Large intestine (tissue), 3 donors: ENCODE measurements at regions not wholly inside any gene's neighbourhood (a gene's known extent, or its start where the extent isn't known, plus 50 kb on each side); places are given as distances from the start of the nearest gene placed in this dataset.

Experiments used
- DNase-seq, 2 donors: peaks; one replicate each; pipeline versions ENCODE4 v3.0.0 to v3.0.0-alpha.2; 2013
- H3K27ac ChIP-seq: one replicate; pipeline ENCODE4 v1.5.1; 2013; ENCODE audit warnings: low read length
- H3K27me3 ChIP-seq: 2 replicates; pipeline ENCODE4 v1.6.1; 2013; ENCODE audit warnings: low read length; ENCODE audit not compliant: control insufficient read depth, insufficient read depth
- H3K36me3 ChIP-seq: 2 replicates; pipeline ENCODE4 v1.6.1; 2013; ENCODE audit warnings: low read length; ENCODE audit not compliant: control insufficient read depth, insufficient read depth
- H3K4me1 ChIP-seq: one replicate; pipeline ENCODE4 v1.6.1; 2013; ENCODE audit warnings: low read length; ENCODE audit not compliant: control insufficient read depth, insufficient read depth
- H3K4me3 ChIP-seq: one replicate; pipeline ENCODE4 v1.5.1; 2013; ENCODE audit warnings: low read length
- H3K9me3 ChIP-seq: one replicate; pipeline ENCODE4 v1.6.1; 2013; ENCODE audit warnings: mild to moderate bottlenecking, low read depth, low read length, moderate library complexity; ENCODE audit not compliant: control insufficient read depth
- WGBS: methylation state at CpG from one replicate; pipeline ENCODE4 v1.1.5; 2013; ENCODE audit warnings: low lambda C conversion rate; ENCODE audit not compliant: insufficient coverage; 5-methylcytosine and 5-hydroxymethylcytosine counted together

DNA sequence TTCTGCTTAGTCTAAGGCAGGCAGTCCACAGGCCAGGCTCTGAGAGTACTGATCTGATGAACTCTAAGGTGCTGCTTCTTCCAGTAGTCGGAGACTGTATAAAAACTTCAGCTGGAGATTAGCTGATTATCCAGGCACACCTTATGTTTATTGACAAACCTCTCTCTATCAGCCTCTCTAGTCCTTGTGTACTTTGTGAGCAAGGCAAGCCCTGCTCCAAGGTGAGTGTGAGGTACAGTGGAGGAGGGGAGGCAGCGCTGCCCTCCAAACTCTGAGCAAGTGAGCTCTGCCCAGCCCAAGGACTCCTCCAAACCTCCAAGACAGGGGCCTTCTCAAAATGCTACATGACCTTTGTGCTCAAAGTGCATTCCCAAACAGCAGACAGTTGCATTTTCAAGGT is 95.9 kb upstream of the CDKN3 start:
- peak; percentile 32 to 55 for DNase-seq
- peaks cover 9% of the 10 kb centered on the region for H3K4me1 ChIP-seq
- WGBS = no CpG with 5 or more reads among the region's 2 CpGs

DNA sequence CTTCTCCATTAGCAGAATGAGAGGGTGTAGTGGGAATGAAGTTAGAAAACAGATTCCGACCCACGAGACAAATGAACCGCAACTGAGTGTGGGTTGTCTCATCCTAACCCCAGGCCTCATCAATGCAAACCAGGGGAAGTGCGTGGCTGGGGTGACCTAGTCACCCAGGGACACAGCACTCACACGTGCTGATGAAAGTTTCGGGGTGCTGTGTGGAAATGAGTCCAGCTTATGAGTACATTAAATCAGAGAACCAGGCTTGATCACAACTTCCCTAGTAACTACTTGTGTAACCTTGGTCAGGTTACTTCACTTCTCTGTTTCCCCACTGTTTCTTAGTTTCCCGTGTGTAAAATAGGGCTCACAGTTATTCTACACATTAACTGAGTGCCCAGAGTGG is 95.4 kb upstream of the CDKN3 start:
- Histone ChIP-seq H3K4me3 (no peak overlapping the region), H3K9me3 (no peaks in the 10 kb centered on the region), H3K27ac (no peak overlapping the region), H3K27me3 (no peaks in the 10 kb centered on the region), H3K36me3 (no peaks in the 10 kb centered on the region), H3K4me1 (peaks cover 9% of the 10 kb centered on the region)
- DNase-seq = no peak
- WGBS = 80% methylated on average over 3 of the region's 7 CpGs

More for the DNA sequence above, 95.9 kb upstream of the CDKN3 start:
- Histone ChIP-seq H3K9me3 (no peaks in the 10 kb centered on the region), H3K36me3 (no peaks in the 10 kb centered on the region), H3K27ac (no peak overlapping the region), H3K27me3 (no peaks in the 10 kb centered on the region), H3K4me3 (no peak overlapping the region)

DNA sequence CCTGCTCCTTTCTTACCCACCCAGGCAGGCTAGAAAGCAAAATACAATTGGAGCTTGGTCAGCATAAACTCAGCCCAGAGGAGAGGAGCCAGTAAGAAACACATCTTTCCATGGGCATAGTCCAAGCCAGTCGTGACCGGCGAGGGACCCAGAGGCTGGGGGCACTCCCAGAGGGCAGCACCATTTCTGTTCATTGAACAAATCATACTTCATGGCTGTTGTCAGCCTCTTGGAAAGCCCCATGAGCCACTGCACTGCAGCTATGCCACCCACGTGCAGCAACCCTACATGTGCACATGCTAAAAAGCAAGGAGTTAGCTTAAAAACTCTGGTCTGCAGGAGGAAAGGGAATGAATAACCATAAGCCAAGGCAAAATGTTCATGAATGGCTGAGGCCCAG is 90.0 kb upstream of the CDKN3 start:
- DNase-seq = no peak
- H3K27ac ChIP-seq = no peak overlapping the region
- H3K9me3 ChIP-seq = no peaks in the 10 kb centered on the region
- WGBS = no CpG with 5 or more reads among the region's 4 CpGs
- H3K36me3 ChIP-seq = no peaks in the 10 kb centered on the region
- H3K27me3 ChIP-seq = no peaks in the 10 kb centered on the region
- H3K4me3 ChIP-seq = no peak overlapping the region
- H3K4me1 ChIP-seq = no peaks in the 10 kb centered on the region

DNA sequence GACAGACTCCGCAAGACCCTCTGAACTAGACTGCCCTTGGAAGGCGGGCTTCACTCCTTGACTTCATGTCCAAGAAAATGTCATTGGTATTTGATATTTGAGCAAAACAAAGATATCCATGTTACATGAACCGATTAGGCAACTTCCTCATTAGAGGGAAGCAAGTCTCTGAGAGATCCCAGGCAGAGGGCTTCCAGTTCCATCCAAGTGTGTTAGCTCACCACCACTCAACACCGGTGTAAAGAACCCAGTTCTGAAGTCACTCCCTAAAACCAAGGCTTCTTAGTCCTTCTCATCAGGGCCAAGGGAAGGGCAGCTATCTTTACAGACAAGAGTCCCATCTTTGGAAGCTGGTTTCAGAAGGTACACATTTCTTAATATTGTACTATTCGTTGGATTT is 87.2 kb upstream of the CDKN3 start:
- Histone ChIP-seq H3K36me3 (no peaks in the 10 kb centered on the region), H3K9me3 (no peaks in the 10 kb centered on the region), H3K27ac (no peak overlapping the region), H3K4me3 (no peak overlapping the region), H3K27me3 (no peaks in the 10 kb centered on the region), H3K4me1 (no peaks in the 10 kb centered on the region)
- DNase-seq = no peak
- WGBS = 80% methylated on average over 1 of the region's 5 CpGs

DNA sequence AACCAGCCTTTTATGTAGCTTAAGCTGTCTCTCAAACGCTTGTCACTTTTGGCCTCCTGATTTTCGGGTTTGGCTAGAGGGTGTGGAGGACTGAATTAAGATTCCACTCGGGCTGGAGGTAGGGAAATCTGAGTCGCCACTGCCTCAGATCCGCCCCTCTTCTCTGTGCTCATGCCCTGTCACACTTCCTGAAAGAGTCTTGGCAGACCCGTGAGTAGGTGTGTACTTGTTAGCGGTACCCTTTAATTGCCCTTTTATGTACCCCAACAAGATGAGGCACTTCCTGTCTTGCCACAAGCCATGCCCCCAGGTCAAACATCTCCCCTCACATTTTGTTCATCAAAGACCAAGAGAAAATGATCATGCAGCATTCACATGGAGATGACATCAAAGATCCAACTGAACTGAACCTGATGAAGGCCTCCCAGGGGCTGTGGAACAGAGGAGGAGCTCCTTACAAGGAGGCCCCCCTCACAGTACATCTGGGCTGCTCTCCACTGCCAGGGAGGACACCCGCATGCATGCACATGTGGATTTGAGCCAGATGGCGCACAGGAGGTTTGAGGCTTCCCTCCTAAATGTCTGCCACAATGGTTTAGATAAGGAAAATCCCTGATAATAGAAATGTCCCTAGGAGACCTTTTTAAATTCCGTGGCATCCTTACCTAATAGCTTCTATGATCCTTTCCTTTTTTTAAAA is 86.5 kb upstream of the CDKN3 start:
- Histone ChIP-seq H3K27ac (no peak overlapping the region), H3K9me3 (no peaks in the 10 kb centered on the region), H3K4me1 (no peaks in the 10 kb centered on the region), H3K27me3 (no peaks in the 10 kb centered on the region), H3K36me3 (no peaks in the 10 kb centered on the region), H3K4me3 (no peak overlapping the region)
- DNase-seq = no peak
- WGBS = no CpG with 5 or more reads among the region's 10 CpGs

DNA sequence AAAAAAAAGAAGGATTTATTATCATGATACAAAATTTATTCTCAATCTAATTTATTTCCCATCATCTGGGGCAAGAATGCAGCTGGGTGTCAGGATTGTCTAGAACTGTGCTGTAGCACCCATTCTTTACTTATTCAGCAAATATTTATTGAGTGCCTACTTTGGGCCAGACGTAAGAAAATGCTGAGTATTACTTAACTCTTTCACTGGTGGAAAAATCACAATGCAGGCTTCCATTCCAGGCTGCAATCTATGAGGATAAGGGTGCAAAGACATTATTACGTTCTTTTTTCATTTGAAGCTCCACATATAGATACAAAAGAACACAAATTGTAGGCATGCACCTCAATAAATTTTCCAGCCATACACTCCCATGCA is 86.0 kb upstream of the CDKN3 start:
- Histone ChIP-seq H3K27ac (no peak overlapping the region), H3K4me1 (no peaks in the 10 kb centered on the region), H3K27me3 (no peaks in the 10 kb centered on the region), H3K9me3 (no peaks in the 10 kb centered on the region), H3K4me3 (no peak overlapping the region), H3K36me3 (no peaks in the 10 kb centered on the region)
- WGBS = no CpG with 5 or more reads among the region's 2 CpGs
- no peak for DNase-seq

DNA sequence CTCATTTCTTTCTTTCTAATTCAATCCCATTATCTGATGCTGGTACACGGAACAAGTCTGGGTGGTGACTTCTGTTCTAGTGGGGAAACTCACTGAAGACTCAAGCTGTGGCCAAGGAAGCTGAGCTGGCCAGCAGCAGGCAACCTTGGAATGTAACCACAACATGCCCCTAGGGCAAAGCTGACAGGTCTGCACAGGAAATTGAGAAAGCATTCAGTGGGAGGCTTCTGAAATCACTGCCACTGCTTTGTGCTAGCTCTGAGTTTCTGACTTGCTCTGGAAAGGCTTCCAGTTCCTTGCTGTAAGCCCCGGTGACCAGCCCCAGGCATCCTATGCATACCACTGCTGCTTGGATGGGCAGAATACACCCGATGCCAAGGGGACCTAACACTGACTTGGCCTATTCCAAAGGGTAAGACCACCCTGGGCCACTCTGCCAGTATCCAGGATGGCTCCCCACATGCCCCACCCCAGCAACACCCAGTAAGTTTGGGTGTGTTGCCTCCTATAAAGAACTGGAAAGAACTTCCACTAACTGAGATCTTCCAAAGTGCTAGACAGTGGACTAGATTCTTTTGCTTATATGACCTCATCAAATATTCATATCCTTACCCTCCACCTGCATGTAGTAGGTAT is 84.5 kb upstream of the CDKN3 start:
- H3K4me1 ChIP-seq = no peaks in the 10 kb centered on the region
- H3K27ac ChIP-seq = no peak overlapping the region
- no peaks in the 10 kb centered on the region for H3K27me3 ChIP-seq
- no peak overlapping the region for H3K4me3 ChIP-seq
- DNase-seq = no peak
- H3K36me3 ChIP-seq = no peaks in the 10 kb centered on the region
- H3K9me3 ChIP-seq = no peaks in the 10 kb centered on the region
- WGBS = no CpG with 5 or more reads among the region's 3 CpGs

DNA sequence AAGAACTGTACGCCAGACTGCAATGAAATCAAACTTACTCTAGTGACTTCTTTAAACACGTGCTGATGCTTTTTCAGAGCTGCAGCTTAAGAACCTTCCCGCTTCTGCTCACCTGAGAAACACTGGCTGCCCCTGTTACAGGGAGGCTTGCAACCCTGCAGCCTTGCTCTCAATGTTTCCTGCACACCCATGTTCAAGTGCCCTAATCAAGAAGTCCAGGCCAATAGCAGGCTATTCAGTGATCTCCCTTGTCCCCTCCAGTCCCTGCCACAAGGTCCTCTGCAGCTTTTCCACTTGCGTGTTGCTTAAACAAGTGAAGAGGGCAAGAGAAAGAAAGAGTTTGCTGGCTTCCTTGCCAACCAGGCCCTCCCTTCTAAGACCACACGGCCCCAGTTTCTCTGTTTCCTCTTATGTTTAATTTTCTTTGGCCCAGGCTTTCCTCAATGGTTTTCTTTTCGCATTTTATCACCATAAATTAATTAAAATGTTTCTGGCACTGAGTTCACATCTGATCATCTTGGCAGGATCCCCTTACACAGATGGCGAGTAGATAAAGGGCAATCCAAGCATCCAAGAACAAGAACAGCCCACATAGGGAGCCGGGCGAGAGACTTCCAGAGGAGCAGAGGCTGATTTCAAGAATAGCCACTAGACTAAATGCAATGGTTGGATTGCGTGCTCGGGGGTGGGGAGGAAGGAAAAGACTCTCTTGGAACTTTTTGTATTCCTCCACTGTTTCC is 82.3 kb upstream of the CDKN3 start:
- Histone ChIP-seq H3K4me1 (no peaks in the 10 kb centered on the region), H3K9me3 (no peaks in the 10 kb centered on the region), H3K4me3 (no peak overlapping the region), H3K27ac (no peak overlapping the region), H3K27me3 (no peaks in the 10 kb centered on the region), H3K36me3 (no peaks in the 10 kb centered on the region)
- no peak for DNase-seq
- WGBS = 91% methylated on average over 4 of the region's 11 CpGs

DNA sequence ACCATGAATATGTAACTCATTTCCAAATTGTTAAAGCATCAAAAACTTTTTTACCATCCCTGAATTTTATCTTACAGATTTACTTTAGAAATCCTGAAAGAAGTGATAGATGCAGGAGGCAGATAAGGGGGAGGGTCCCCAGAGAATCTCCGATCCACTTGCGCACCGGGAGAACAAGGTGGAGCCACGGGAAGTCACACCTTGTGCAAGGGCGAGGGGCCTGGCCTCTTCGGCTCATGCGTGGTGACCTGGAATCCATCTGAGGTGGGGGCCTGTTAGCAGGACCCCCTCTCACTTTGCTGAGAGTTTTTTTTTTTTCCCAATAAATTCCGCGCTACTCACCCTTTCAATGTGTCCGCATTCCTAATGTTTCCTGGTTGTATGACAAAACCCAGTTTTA is 80.2 kb upstream of the CDKN3 start:
- no peak for DNase-seq
- H3K9me3 ChIP-seq = no peaks in the 10 kb centered on the region
- WGBS = no CpG with 5 or more reads among the region's 10 CpGs
- H3K27ac ChIP-seq = no peak overlapping the region
- H3K36me3 ChIP-seq = no peaks in the 10 kb centered on the region
- no peak overlapping the region for H3K4me3 ChIP-seq
- H3K27me3 ChIP-seq = no peaks in the 10 kb centered on the region
- no peaks in the 10 kb centered on the region for H3K4me1 ChIP-seq

DNA sequence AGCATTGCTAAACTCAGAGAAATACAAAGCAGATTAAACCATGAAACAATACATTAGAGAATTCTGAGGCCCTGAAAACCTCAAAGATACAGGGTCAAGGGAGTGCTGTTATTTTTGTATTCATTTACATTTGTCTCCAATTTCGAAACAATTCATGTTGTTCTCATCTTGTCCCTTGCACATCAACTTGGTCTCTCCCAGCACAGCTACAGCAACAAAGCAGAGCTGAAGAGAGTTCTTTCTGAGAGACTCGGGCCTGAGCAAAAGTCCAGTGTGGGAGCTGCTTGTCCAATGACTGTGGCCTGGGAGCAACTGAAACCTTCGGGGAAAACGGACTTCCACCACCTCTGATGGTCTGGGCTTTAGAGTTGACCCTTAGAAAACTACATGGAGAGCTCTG is 79.4 kb upstream of the CDKN3 start:
- no peak overlapping the region for H3K27ac ChIP-seq
- no peaks in the 10 kb centered on the region for H3K9me3 ChIP-seq
- no peaks in the 10 kb centered on the region for H3K4me1 ChIP-seq
- H3K36me3 ChIP-seq = no peaks in the 10 kb centered on the region
- no peak for DNase-seq
- 86% methylated on average over 1 of the region's 4 CpGs for WGBS
- no peak overlapping the region for H3K4me3 ChIP-seq
- H3K27me3 ChIP-seq = no peaks in the 10 kb centered on the region
